ENCODE measurements at regions not wholly inside any gene's neighbourhood (a gene's known extent, or its start where the extent isn't known, plus 50 kb on each side); places are given as distances from the start of the nearest gene placed in this dataset.
A peak's percentile ranks its signal among the peaks of the same experiment; 100 is the strongest.

GRCh38 chr2:56444339-56444738 is 260.5 kb downstream of the CCDC85A start:
- peak; percentile 16 for DNase-seq (ENCODE audit: low read depth)

- DNase-seq (ENCODE audit: low read depth), result peak; percentile 83
These were observed 264.7 kb downstream of the CCDC85A start for GRCh38 chr2:56448403-56449001.

- DNase-seq (ENCODE audit: low read depth), result no peak
These were observed 265.2 kb downstream of the CCDC85A start for GRCh38 chr2:56449002-56449431.

- peak; percentile 36 for DNase-seq (ENCODE audit: low read depth)
These were observed 265.7 kb downstream of the CCDC85A start for GRCh38 chr2:56449449-56449860.

- DNase-seq (ENCODE audit: low read depth), result no peak
These were observed 266.3 kb downstream of the CCDC85A start for GRCh38 chr2:56450047-56450446.

- no peak for DNase-seq (ENCODE audit: low read depth)
These were observed 267.0 kb downstream of the CCDC85A start for GRCh38 chr2:56450772-56451171.

GRCh38 chr2:56455642-56456041 is 271.9 kb downstream of the CCDC85A start:
- no peak for DNase-seq (ENCODE audit: low read depth)

- no peak for DNase-seq (ENCODE audit: low read depth)
These were observed 273.0 kb downstream of the CCDC85A start for GRCh38 chr2:56456791-56457190.

GRCh38 chr2:56460508-56460907 is 276.7 kb downstream of the CCDC85A start:
- no peak for DNase-seq (ENCODE audit: low read depth)

- no peak for DNase-seq (ENCODE audit: low read depth)
These were observed 280.3 kb downstream of the CCDC85A start for GRCh38 chr2:56464066-56464465.

- DNase-seq (ENCODE audit: low read depth), result peak; percentile 52
These were observed 280.8 kb downstream of the CCDC85A start for GRCh38 chr2:56464613-56465012.

- DNase-seq (ENCODE audit: low read depth), result peak; percentile 47
These were observed 281.7 kb downstream of the CCDC85A start for GRCh38 chr2:56465491-56465890.

- DNase-seq (ENCODE audit: low read depth), result peak; percentile 34
These were observed 289.7 kb downstream of the CCDC85A start for GRCh38 chr2:56473524-56473923.

- DNase-seq (ENCODE audit: low read depth), result peak; percentile 84
These were observed 290.8 kb downstream of the CCDC85A start for GRCh38 chr2:56474412-56475158.

- no peak for DNase-seq (ENCODE audit: low read depth)
These were observed 291.4 kb downstream of the CCDC85A start for GRCh38 chr2:56475191-56475590.

GRCh38 chr2:56476509-56477071 is 292.8 kb downstream of the CCDC85A start:
- no peak for DNase-seq (ENCODE audit: low read depth)

- DNase-seq (ENCODE audit: low read depth), result no peak
These were observed 294.2 kb downstream of the CCDC85A start for GRCh38 chr2:56478027-56478426.

GRCh38 chr2:56483081-56483480 is 299.3 kb downstream of the CCDC85A start:
- DNase-seq (ENCODE audit: low read depth), result peak; percentile 62

GRCh38 chr2:56484906-56485305 is 301.1 kb downstream of the CCDC85A start:
- peak; percentile 9 for DNase-seq (ENCODE audit: low read depth)

GRCh38 chr2:56500317-56500716 is 316.5 kb downstream of the CCDC85A start:
- DNase-seq (ENCODE audit: low read depth), result no peak

- no peak for DNase-seq (ENCODE audit: low read depth)
These were observed 318.8 kb downstream of the CCDC85A start for GRCh38 chr2:56502616-56503015.

- DNase-seq (ENCODE audit: low read depth), result no peak
These were observed 322.1 kb downstream of the CCDC85A start for GRCh38 chr2:56505885-56506284.

GRCh38 chr2:56508662-56509061 is 324.9 kb downstream of the CCDC85A start:
- DNase-seq (ENCODE audit: low read depth), result no peak

Data from EH (cell line).